HG03196 (cell line): ENCODE measurements at regions not wholly inside any gene's neighbourhood (a gene's known extent, or its start where the extent isn't known, plus 50 kb on each side); places are given as distances from the start of the nearest gene placed in this dataset.
"Not testable (repeated sequence)": the region's sequence is repeated elsewhere in the genome, so short reads cannot be mapped to it uniquely, and the experiment has no call there.

Source experiments
- ATAC-seq: cut with Tn5 transposase; IDR thresholded peaks from one replicate; pipeline ENCODE4 v1.9.1; 2021; ENCODE audit not compliant: unreplicated experiment

GRCh38 chr3:18562364-18563154, 137.4 kb upstream of the SATB1 start:
- ATAC-seq = no peak

DNA sequence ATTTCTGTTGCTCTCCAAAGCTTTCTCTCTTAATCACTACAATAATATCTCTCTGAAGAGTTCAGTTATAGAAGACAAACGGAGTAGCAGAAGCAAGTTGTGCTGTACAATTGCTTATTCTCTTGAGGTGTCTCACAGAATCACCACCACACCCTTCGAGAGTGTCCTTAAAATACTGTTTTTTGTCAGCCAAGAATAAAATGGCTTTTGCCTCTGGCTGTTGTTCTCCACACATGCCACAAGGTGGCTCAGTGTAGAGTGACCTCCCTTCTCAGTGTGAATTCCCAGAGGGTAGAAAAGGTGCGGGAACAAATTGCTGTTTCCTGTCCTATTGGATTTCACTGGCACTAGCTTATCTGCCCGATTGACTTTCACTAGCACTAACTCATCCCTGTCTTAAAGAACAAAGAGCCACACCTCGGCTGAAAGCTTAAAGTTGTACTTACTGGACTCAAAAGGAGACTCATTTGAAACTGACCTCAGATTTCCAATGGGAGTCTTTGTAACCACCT, 134.2 kb upstream of the SATB1 start:
- peak; percentile 42 for ATAC-seq

GRCh38 chr3:18558507-18558906, 133.4 kb upstream of the SATB1 start:
- no peak for ATAC-seq

DNA sequence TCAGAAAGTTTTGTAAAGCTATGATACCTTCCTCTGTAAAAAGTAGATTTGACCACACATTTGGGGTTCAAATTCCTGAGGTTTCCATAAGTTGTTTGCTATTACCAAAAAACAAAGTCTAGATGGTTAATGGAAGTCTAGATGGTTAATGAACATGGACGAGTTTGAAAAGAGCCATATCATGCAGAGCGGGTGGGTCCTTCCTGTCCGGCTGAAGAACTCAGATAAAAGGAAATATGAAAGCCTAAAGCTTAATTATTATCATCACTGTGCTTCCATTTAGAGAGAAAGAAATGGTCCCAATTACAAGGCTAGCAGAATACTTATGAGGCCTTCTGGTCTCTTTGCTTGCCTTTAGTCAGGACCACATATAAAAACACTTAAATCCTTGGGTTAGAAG, 132.1 kb upstream of the SATB1 start:
- ATAC-seq = no peak

GRCh38 chr3:18556503-18557135, 131.5 kb upstream of the SATB1 start:
- peak; percentile 91 for ATAC-seq

DNA sequence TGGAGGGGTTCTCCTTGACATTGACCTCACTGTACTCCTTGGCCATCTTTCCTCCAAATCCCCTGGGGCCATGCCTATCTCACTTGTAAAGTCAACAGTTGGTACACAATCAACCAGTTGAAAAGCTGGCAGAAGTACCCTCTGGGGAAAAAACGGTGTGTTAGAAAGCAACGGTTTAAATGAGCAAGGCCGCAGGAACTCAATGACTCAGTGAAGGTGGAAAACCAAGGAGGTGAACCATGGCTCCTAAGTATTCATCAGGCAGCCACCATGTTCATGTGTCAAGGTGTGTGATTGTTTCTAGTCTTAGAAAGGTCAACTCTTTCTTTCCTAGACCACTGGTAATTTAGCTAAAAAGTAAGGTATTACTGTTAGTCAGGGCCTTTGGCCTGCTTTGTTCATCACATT, 130.9 kb upstream of the SATB1 start:
- peak; percentile 29 for ATAC-seq

DNA sequence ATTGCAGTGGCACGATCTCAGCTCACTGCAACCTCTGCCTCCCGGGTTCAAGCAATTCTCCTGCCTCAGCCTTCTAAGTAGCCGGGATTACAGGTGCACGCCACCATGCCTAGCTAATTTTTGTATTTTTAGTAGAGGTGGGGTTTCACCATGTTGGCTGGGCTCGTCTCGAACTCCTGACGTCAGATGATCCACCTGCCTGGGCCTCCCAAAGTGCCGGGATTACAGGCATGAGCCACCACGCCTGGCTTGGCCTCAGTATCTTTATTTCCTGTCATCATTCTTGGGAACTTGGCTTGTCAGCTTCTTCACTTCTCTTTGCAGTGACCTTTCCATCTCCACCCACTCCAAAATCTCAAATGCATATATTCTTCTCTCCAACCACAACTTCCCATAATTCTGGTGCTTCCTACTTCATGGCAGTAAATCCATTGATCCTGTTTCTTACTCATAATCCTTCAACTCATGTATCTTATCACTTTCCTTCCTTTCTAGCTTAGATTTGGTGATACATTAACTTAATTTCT, 127.5 kb upstream of the SATB1 start:
- ATAC-seq = not testable (repeated sequence)

GRCh38 chr3:18546632-18547031, 121.5 kb upstream of the SATB1 start:
- no peak for ATAC-seq

DNA sequence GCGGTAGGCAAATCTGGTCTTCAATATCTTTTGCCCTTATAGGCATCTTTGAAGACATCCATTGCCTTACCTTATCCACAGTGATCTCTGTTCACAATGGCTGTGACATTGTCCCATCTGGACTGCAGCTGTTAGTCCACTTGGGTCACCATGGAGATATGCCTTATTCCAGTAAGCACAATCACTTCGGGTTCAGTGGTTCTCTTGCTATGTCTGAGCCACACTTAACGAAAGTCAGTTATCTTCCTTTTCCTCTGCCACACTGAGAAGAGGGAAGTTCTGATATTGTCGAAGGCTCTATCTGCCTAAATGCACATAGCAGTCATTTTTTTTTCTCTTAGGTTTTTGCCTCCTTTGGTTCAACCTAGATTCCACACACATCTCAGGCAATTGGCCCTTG, 119.0 kb upstream of the SATB1 start:
- ATAC-seq = no peak

GRCh38 chr3:18538463-18539230, 113.5 kb upstream of the SATB1 start:
- ATAC-seq = no peak

DNA sequence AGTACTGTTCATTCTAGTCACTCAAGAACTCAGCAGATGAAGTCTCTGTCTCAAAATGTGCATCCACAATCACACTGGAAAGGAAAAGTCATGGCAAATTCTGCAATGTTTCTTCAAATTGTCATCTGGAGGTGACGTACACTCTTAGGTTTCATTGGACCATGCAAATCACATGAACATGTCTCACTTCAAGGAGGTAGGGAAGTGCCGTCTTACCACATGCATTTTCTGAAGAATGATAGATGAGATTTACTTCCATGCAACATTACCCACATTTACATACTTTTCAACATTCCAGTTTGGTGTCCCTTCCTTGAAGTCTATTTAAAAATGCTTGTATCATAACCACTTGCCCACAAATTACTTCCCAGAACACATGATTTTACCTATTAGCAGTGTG, 107.9 kb upstream of the SATB1 start:
- no peak for ATAC-seq

- peak; percentile 98 for ATAC-seq
These were observed 106.5 kb upstream of the SATB1 start for GRCh38 chr3:18531662-18532061.

DNA sequence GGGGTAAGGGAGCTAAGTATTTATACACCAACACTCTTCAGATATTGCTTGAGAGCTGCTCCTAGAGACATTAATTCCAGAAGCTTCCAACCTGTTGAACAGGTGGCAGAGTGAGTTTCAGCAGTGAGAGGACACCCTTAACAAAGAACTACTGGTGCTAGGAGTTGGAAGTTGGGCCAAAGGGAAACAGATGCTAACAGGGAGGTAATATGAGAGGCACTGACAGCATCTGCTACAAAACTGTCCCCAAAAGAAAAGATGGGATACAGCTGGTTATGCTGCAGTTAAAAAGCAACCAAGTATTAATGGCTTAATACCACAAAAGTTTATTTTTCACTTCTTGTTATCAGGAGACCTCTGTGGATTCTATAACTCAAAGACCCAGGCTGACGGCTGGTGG, 104.5 kb upstream of the SATB1 start:
- ATAC-seq = no peak

GRCh38 chr3:18527691-18528090, 102.6 kb upstream of the SATB1 start:
- no peak for ATAC-seq

GRCh38 chr3:18526667-18527066, 101.5 kb upstream of the SATB1 start:
- no peak for ATAC-seq

- not testable (repeated sequence) for ATAC-seq
These were observed 91.0 kb upstream of the SATB1 start for GRCh38 chr3:18516170-18516569.

DNA sequence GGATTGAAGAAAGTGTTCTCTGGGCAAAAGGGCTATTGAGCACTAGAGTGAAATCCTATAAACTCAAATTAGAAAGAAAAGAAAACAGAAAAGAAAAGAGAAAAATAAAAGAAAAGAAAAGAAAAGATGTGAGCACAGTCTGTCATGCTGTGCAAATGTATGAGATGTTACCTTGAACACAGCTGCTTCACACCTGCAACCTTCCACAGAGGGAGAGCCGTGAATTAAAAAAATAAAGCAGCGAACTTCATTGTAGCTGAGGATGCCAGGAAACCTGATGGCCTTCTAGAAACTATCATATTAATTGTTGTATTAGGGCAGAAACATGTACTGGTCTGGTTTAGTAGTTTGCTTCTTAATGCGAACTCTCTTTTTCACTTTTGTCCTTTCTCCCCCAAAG, 88.0 kb upstream of the SATB1 start:
- ATAC-seq = no peak

DNA sequence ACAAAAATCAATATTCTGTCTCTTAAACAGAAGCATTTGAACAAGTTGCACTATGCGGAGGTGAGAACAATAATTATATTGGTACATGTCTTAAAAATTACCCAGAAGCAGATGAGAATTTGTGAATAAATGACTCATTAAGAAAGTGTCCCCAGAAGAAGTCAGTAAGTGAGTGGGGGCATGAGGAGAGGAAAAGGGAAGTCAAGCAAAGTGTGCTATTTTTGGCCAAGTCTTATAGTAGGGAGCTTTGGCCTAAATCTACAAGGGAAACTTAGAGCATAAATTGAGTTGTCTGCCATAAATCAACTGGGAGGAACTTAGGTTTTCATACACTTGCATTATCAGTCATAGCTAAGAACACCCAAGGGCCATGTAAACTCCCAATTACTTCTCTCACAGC, 86.9 kb upstream of the SATB1 start:
- ATAC-seq = no peak

DNA sequence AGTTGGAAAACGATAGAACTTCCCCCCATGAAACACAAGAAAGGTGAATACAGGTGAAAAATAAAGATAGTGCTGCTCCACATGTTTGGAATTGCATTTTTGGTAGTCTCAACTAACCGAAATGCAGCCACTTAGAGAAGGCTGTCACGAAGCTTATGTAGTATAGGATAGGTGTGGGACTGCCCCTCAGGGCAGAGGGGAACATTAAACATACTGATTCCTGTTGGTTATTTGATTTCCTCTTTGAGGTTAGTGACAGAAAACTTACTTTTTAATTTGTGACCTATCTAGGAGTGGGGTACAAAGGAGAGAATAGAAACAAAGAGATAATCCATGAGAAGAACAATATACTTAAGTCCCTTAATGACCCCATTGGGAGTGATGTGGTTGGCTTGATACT, 85.8 kb upstream of the SATB1 start:
- ATAC-seq = no peak

GRCh38 chr3:18507333-18507732, 82.2 kb upstream of the SATB1 start:
- no peak for ATAC-seq

- no peak for ATAC-seq
These were observed 79.9 kb upstream of the SATB1 start for GRCh38 chr3:18505056-18505455.
